ENCODE measurements at regions not wholly inside any gene's neighbourhood (a gene's known extent, or its start where the extent isn't known, plus 50 kb on each side); places are given as distances from the start of the nearest gene placed in this dataset.

- no peaks in the 10 kb centered on the region for H4K20me1 ChIP-seq (ENCODE audit: insufficient read depth, low read length)
- no peak overlapping the region for H3K27ac ChIP-seq (ENCODE audit: low read length)
These were observed 105.9 kb upstream of the TARS1 start for GRCh38 chr5:33334829-33335228.

GRCh38 chr5:33336891-33337636, 103.7 kb upstream of the TARS1 start:
- no peak overlapping the region for H3K9ac ChIP-seq (ENCODE audit: low read depth, low read length)
- no peaks in the 10 kb centered on the region for H3K36me3 ChIP-seq (ENCODE audit: insufficient read depth, low read length)
- ATAC-seq (ENCODE audit: insufficient read depth, low read depth) (no peak), DNase-seq (no peak)
- no peaks in the 10 kb centered on the region for H3K27me3 ChIP-seq (ENCODE audit: insufficient read depth, low read length, poor library complexity)
- H3K4me1 ChIP-seq (ENCODE audit: insufficient read depth, low read length), result no peaks in the 10 kb centered on the region
- no peaks in the 10 kb centered on the region for H3K79me2 ChIP-seq (ENCODE audit: insufficient read depth, low read length)
- H3K4me3 ChIP-seq (ENCODE audit: low read depth in 1 of 2, low read length in 2 of 2), result no peak overlapping the region
- H2AFZ ChIP-seq (ENCODE audit: low read depth, low read length), result no peak overlapping the region
- no peak overlapping the region for H3K27ac ChIP-seq (ENCODE audit: low read length)
- no peak for TF ChIP-seq EZH2 (IDR thresholded peaks at IDR 0.05; ENCODE audit: borderline replicate concordance, low read depth, low read length, severe bottlenecking)
- TF ChIP-seq, protein P1, sequence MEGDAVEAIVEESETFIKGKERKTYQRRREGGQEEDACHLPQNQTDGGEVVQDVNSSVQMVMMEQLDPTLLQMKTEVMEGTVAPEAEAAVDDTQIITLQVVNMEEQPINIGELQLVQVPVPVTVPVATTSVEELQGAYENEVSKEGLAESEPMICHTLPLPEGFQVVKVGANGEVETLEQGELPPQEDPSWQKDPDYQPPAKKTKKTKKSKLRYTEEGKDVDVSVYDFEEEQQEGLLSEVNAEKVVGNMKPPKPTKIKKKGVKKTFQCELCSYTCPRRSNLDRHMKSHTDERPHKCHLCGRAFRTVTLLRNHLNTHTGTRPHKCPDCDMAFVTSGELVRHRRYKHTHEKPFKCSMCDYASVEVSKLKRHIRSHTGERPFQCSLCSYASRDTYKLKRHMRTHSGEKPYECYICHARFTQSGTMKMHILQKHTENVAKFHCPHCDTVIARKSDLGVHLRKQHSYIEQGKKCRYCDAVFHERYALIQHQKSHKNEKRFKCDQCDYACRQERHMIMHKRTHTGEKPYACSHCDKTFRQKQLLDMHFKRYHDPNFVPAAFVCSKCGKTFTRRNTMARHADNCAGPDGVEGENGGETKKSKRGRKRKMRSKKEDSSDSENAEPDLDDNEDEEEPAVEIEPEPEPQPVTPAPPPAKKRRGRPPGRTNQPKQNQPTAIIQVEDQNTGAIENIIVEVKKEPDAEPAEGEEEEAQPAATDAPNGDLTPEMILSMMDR (IDR thresholded peaks at IDR 0.05; ENCODE audit: borderline replicate concordance, extremely low read depth, low read length, poor library complexity, severe bottlenecking), result no peak
- no peak overlapping the region for H3K4me2 ChIP-seq (ENCODE audit: insufficient read depth, low read length)
- H4K20me1 ChIP-seq (ENCODE audit: insufficient read depth, low read length), result no peaks in the 10 kb centered on the region
- no peaks in the 10 kb centered on the region for H3K9me3 ChIP-seq (ENCODE audit: insufficient read depth, low read length, severe bottlenecking)

More at GRCh38 chr5:33334829-33335228, 105.9 kb upstream of the TARS1 start:
- Histone ChIP-seq H3K27me3 (ENCODE audit: insufficient read depth, low read length, poor library complexity) (no peaks in the 10 kb centered on the region), H3K36me3 (ENCODE audit: insufficient read depth, low read length) (no peaks in the 10 kb centered on the region), H2AFZ (ENCODE audit: low read depth, low read length) (no peak overlapping the region), H3K4me1 (ENCODE audit: insufficient read depth, low read length) (no peaks in the 10 kb centered on the region), H3K9me3 (ENCODE audit: insufficient read depth, low read length, severe bottlenecking) (no peaks in the 10 kb centered on the region), H3K79me2 (ENCODE audit: insufficient read depth, low read length) (no peaks in the 10 kb centered on the region), H3K9ac (ENCODE audit: low read depth, low read length) (no peak overlapping the region), H3K4me3 (ENCODE audit: low read depth in 1 of 2, low read length in 2 of 2) (no peak overlapping the region), H3K4me2 (ENCODE audit: insufficient read depth, low read length) (no peak overlapping the region)
- TF ChIP-seq, protein P1 (IDR thresholded peaks at IDR 0.05; ENCODE audit: borderline replicate concordance, extremely low read depth, low read length, poor library complexity, severe bottlenecking), result no peak
- TF ChIP-seq EZH2 (IDR thresholded peaks at IDR 0.05; ENCODE audit: borderline replicate concordance, low read depth, low read length, severe bottlenecking), result no peak
- no peak for DNase-seq
- ATAC-seq (ENCODE audit: insufficient read depth, low read depth), result no peak

- Histone ChIP-seq H3K9ac (ENCODE audit: low read depth, low read length) (no peak overlapping the region), H3K79me2 (ENCODE audit: insufficient read depth, low read length) (no peaks in the 10 kb centered on the region), H3K36me3 (ENCODE audit: insufficient read depth, low read length) (no peaks in the 10 kb centered on the region), H2AFZ (ENCODE audit: low read depth, low read length) (no peak overlapping the region), H3K27me3 (ENCODE audit: insufficient read depth, low read length, poor library complexity) (no peaks in the 10 kb centered on the region), H3K4me2 (ENCODE audit: insufficient read depth, low read length) (no peak overlapping the region), H4K20me1 (ENCODE audit: insufficient read depth, low read length) (no peaks in the 10 kb centered on the region), H3K4me1 (ENCODE audit: insufficient read depth, low read length) (no peaks in the 10 kb centered on the region), H3K9me3 (ENCODE audit: insufficient read depth, low read length, severe bottlenecking) (no peaks in the 10 kb centered on the region), H3K27ac (ENCODE audit: low read length) (no peak overlapping the region), H3K4me3 (ENCODE audit: low read depth in 1 of 2, low read length in 2 of 2) (no peak overlapping the region)
- no peak for ATAC-seq (ENCODE audit: insufficient read depth, low read depth)
- TF ChIP-seq, protein P1 (IDR thresholded peaks at IDR 0.05; ENCODE audit: borderline replicate concordance, extremely low read depth, low read length, poor library complexity, severe bottlenecking), result no peak
- no peak for TF ChIP-seq EZH2 (IDR thresholded peaks at IDR 0.05; ENCODE audit: borderline replicate concordance, low read depth, low read length, severe bottlenecking)
- no peak for DNase-seq
These were observed 103.2 kb upstream of the TARS1 start for GRCh38 chr5:33337637-33337992.
